SH-SY5Y (cell line): ENCODE measurements at regions not wholly inside any gene's neighbourhood (a gene's known extent, or its start where the extent isn't known, plus 50 kb on each side); places are given as distances from the start of the nearest gene placed in this dataset.

Experiments
- GATA2 ChIP-seq: IDR thresholded peaks from 2 replicates; pipeline ENCODE4 v1.6.1; 2011; ENCODE audit warnings: mild to moderate bottlenecking, low read depth, low read length
- GATA3 ChIP-seq: IDR thresholded peaks from 2 replicates; pipeline ENCODE4 v1.6.1; 2011; ENCODE audit warnings: low read depth, mild to moderate bottlenecking, low read length, moderate library complexity

GRCh38 chr1:117681901-117682250 lies 76.0 kb downstream of the TENT5C start:
- TF ChIP-seq GATA2 (no peak), GATA3 (no peak)
